ENCODE measurements at regions not wholly inside any gene's neighbourhood (a gene's known extent, or its start where the extent isn't known, plus 50 kb on each side); places are given as distances from the start of the nearest gene placed in this dataset.

DNA sequence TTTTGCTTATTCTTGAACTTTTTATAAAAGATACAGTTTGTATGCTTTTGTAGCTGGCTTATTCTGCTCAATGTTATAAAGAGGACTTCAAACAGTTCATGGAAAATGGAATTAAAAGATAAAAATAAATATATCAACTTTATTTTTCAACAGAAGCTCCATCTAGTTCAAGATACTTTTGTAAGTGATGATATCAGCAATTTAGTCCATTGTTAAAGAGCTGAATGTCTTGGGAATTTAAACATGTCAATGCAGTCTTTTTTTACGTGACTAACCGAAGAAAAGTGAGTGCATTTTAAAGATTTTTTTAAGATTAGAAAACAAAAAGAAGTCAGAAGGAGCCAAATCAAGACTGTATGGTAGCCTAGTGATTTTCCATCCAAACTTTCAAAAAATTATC lies 85.4 kb upstream of the CHST9 start:
- DNase-seq = no peak
- no peak overlapping the region for H3K27ac Mint-ChIP-seq (ENCODE audit: unreplicated experiment)
- no peaks in the 10 kb centered on the region for H3K27me3 Mint-ChIP-seq (ENCODE audit: unreplicated experiment)
- TF ChIP-seq, protein P1, sequence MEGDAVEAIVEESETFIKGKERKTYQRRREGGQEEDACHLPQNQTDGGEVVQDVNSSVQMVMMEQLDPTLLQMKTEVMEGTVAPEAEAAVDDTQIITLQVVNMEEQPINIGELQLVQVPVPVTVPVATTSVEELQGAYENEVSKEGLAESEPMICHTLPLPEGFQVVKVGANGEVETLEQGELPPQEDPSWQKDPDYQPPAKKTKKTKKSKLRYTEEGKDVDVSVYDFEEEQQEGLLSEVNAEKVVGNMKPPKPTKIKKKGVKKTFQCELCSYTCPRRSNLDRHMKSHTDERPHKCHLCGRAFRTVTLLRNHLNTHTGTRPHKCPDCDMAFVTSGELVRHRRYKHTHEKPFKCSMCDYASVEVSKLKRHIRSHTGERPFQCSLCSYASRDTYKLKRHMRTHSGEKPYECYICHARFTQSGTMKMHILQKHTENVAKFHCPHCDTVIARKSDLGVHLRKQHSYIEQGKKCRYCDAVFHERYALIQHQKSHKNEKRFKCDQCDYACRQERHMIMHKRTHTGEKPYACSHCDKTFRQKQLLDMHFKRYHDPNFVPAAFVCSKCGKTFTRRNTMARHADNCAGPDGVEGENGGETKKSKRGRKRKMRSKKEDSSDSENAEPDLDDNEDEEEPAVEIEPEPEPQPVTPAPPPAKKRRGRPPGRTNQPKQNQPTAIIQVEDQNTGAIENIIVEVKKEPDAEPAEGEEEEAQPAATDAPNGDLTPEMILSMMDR (IDR thresholded peaks at IDR 0.05; ENCODE audit: partially characterized antibody, unreplicated experiment) = no peak
- no peaks in the 10 kb centered on the region for H3K36me3 Mint-ChIP-seq (ENCODE audit: unreplicated experiment)
- H3K9me3 Mint-ChIP-seq (ENCODE audit: unreplicated experiment) = no peaks in the 10 kb centered on the region
- no peak overlapping the region for H3K4me3 Mint-ChIP-seq (ENCODE audit: unreplicated experiment)
- no peaks in the 10 kb centered on the region for H3K4me1 Mint-ChIP-seq (ENCODE audit: low read depth, unreplicated experiment)

DNA sequence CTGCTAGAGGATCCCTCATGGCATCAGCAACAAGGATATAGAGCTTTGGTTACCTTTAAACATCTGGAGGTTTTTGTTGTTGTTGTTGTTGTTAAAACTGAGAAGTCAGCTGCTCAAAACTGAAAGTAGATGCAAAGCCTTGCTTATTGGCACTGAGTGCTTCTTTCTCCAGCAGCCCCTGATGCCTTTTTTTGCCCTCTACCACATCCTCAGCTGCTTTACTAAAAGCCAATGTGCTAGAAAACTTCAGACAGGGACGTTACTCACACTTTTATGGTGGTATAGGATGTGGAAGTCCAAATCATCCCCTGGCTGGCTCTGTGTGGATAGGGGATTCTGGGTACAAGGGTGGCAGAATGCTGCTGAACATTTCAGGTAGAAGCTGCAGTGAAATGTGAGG lies 78.3 kb upstream of the CHST9 start:
- no peak for DNase-seq
- Mint-ChIP-seq H3K4me1 (ENCODE audit: low read depth, unreplicated experiment) (no peaks in the 10 kb centered on the region), H3K9me3 (ENCODE audit: unreplicated experiment) (no peaks in the 10 kb centered on the region), H3K27ac (ENCODE audit: unreplicated experiment) (no peak overlapping the region), H3K4me3 (ENCODE audit: unreplicated experiment) (no peak overlapping the region), H3K36me3 (ENCODE audit: unreplicated experiment) (peaks cover 12% of the 10 kb centered on the region), H3K27me3 (ENCODE audit: unreplicated experiment) (no peaks in the 10 kb centered on the region)
- TF ChIP-seq, protein P1 (IDR thresholded peaks at IDR 0.05; ENCODE audit: partially characterized antibody, unreplicated experiment) = no peak

DNA sequence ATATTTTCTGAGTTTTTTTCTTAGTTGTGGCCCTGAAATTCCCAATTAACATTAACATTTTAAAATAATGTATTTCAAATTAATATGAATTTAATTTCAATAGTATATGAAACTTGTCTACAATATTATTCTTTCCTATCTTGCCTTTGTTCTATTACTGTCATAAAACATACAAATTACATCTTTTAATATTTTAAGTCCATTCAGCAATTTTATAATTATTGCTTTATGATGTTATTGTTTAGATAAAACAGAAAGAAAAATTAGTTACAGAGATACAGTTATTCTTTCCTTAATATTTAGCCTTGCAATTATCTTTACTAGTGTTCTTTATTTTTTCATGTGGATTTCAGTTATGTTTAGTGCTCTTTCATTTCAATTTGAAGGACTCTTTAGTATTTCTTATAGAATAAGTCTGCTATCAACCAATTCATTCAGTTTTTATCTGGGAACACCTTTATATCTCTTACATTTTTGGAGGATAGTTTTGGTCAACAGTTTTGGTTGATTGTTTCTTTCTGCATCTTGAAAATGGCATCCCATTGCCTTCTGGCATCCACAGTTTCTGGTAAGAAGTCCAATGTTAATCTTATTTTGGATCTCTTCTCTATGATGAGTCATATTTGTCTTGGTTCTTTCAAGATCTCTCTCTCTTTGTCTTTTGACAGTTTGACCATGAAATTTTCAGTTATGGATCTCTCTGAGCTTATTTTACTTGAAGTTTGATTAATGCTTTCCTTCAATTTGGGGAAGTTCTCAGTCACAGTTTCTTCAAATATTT lies 76.9 kb upstream of the CHST9 start:
- H3K4me3 Mint-ChIP-seq (ENCODE audit: unreplicated experiment) = no peak overlapping the region

DNA sequence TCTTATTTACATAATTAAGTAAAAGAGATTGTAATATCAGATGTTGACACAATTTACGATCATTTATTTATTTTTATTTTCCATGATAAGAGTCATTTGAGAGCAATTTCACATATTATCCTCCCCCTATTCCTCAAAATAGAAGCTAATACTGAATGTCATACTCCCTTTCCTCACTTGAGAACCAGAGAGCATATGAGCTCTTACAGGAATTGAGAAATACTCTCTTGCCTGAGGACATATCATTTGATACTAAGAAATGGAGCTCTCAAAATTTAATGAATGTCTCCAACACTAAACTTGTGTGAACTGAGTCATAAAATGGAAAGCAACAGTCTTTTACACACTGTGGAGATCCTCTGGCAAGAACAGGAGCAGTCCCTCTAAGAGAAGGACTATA lies 68.5 kb upstream of the CHST9 start:
- TF ChIP-seq, protein P1 (IDR thresholded peaks at IDR 0.05; ENCODE audit: partially characterized antibody, unreplicated experiment) = no peak
- H3K27ac Mint-ChIP-seq (ENCODE audit: unreplicated experiment) = no peak overlapping the region
- no peak for DNase-seq
- H3K4me1 Mint-ChIP-seq (ENCODE audit: low read depth, unreplicated experiment) = no peaks in the 10 kb centered on the region
- H3K9me3 Mint-ChIP-seq (ENCODE audit: unreplicated experiment) = no peaks in the 10 kb centered on the region
- H3K27me3 Mint-ChIP-seq (ENCODE audit: unreplicated experiment) = no peaks in the 10 kb centered on the region
- no peaks in the 10 kb centered on the region for H3K36me3 Mint-ChIP-seq (ENCODE audit: unreplicated experiment)
- no peak overlapping the region for H3K4me3 Mint-ChIP-seq (ENCODE audit: unreplicated experiment)

More for the DNA sequence above, 76.9 kb upstream of the CHST9 start:
- DNase-seq = no peak
- Mint-ChIP-seq H3K4me1 (ENCODE audit: low read depth, unreplicated experiment) (no peaks in the 10 kb centered on the region), H3K36me3 (ENCODE audit: unreplicated experiment) (peaks cover 12% of the 10 kb centered on the region), H3K27me3 (ENCODE audit: unreplicated experiment) (no peaks in the 10 kb centered on the region), H3K9me3 (ENCODE audit: unreplicated experiment) (no peaks in the 10 kb centered on the region), H3K27ac (ENCODE audit: unreplicated experiment) (no peak overlapping the region)
- TF ChIP-seq, protein P1 (IDR thresholded peaks at IDR 0.05; ENCODE audit: partially characterized antibody, unreplicated experiment) = no peak

DNA sequence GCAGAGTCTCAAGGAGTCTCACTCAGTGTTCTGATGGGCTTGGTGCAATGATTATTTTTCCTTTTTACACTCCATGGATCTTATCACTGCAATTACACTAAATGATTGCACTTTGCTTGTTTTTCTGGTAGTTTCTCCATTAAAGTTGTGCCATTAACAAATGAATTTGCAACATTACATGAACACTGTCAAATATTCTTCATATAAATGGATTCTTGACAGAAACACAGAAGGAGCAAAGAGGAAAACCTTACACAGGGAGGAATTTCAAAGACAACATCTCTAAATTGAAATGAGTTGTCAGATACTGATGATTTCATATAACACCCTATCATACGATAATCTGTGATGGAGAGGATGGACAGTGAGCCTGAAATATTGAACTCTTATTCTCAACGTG lies 65.4 kb upstream of the CHST9 start:
- Mint-ChIP-seq H3K27ac (ENCODE audit: unreplicated experiment) (no peak overlapping the region), H3K9me3 (ENCODE audit: unreplicated experiment) (no peaks in the 10 kb centered on the region), H3K4me3 (ENCODE audit: unreplicated experiment) (no peak overlapping the region), H3K36me3 (ENCODE audit: unreplicated experiment) (no peaks in the 10 kb centered on the region), H3K27me3 (ENCODE audit: unreplicated experiment) (peaks cover 2% of the 10 kb centered on the region), H3K4me1 (ENCODE audit: low read depth, unreplicated experiment) (no peaks in the 10 kb centered on the region)
- TF ChIP-seq, protein P1 (IDR thresholded peaks at IDR 0.05; ENCODE audit: partially characterized antibody, unreplicated experiment) = no peak
- DNase-seq = no peak

Measured in glutamatergic neuron (in vitro differentiated cells).